GM23338 (cell line): ENCODE measurements at regions not wholly inside any gene's neighbourhood (a gene's known extent, or its start where the extent isn't known, plus 50 kb on each side); places are given as distances from the start of the nearest gene placed in this dataset.

Experiments
- ATAC-seq: fragments of 200-7000 bp; cut with Tn5 transposase; 3 replicates; pipeline ENCODE4 v1.9.1; 2020
- DNase-seq: peaks from one replicate; pipeline ENCODE4 v3.0.0-alpha.2; 2015; ENCODE audit warnings: low spot score
- H2AFZ ChIP-seq: fragments of 200-600 bp; sonication (generic); 2 replicates; pipeline ENCODE4 v1.8.0; 2016; ENCODE audit warnings: antibody characterized with exemption, mild to moderate bottlenecking, moderate library complexity
- H3F3A ChIP-seq: fragments of 200-600 bp; sonication (generic); replicated peaks from 2 replicates; pipeline ENCODE4 v1.8.0; 2017; ENCODE audit warnings: antibody characterized with exemption, mixed run types, low read depth
- H3K27ac ChIP-seq: fragments of 200-600 bp; sonication (generic); 2 replicates; pipeline ENCODE4 v1.6.1; 2016; ENCODE audit warnings: low read depth
- H3K27me3 ChIP-seq: fragments of 200-600 bp; sonication (generic); 2 replicates; pipeline ENCODE4 v1.8.0; 2016; ENCODE audit warnings: mild to moderate bottlenecking, mixed run types, moderate library complexity; ENCODE audit not compliant: insufficient read depth
- H3K36me3 ChIP-seq: fragments of 200-600 bp; sonication (generic); 2 replicates; pipeline ENCODE4 v1.8.0; 2016; ENCODE audit warnings: mild to moderate bottlenecking; ENCODE audit not compliant: insufficient read depth
- H3K4me1 ChIP-seq: fragments of 200-600 bp; sonication (generic); 2 replicates; pipeline ENCODE4 v1.8.0; 2016; ENCODE audit warnings: mild to moderate bottlenecking, moderate library complexity; ENCODE audit not compliant: insufficient read depth
- H3K4me2 ChIP-seq: fragments of 200-600 bp; sonication (generic); 2 replicates; pipeline ENCODE4 v1.7.1; 2017; ENCODE audit warnings: mixed run types
- H3K4me3 ChIP-seq: fragments of 200-600 bp; sonication (generic); 2 replicates; pipeline ENCODE4 v1.6.1; 2016; ENCODE audit warnings: mixed run types
- H3K79me2 ChIP-seq: fragments of 200-600 bp; sonication (generic); replicated peaks from 2 replicates; pipeline ENCODE4 v1.8.0; 2017; ENCODE audit warnings: mild to moderate bottlenecking; ENCODE audit not compliant: insufficient read depth
- H3K9me2 ChIP-seq: fragments of 200-600 bp; sonication (generic); 2 replicates; pipeline ENCODE4 v1.8.0; 2017; ENCODE audit not compliant: insufficient read depth
- H4K20me1 ChIP-seq: fragments of 200-600 bp; sonication (generic); replicated peaks from 2 replicates; pipeline ENCODE4 v1.8.0; 2017; ENCODE audit warnings: mild to moderate bottlenecking; ENCODE audit not compliant: insufficient read depth
- H3K27ac Mint-ChIP-seq: 2 replicates; pipeline ENCODE4 v1.8.0; 2020; ENCODE audit warnings: inconsistent platforms, mild to moderate bottlenecking, moderate library complexity, mixed read lengths
- H3K27me3 Mint-ChIP-seq: 3 replicates; pipeline ENCODE4 v1.8.0; 2022; ENCODE audit warnings: low read depth, mild to moderate bottlenecking, moderate library complexity, mixed read lengths, inconsistent platforms; ENCODE audit not compliant: insufficient read depth, poor library complexity
- H3K36me3 Mint-ChIP-seq: 3 replicates; pipeline ENCODE4 v1.8.0; 2021; ENCODE audit warnings: low read depth, mild to moderate bottlenecking, inconsistent platforms, moderate library complexity, mixed read lengths
- H3K4me1 Mint-ChIP-seq: 3 replicates; pipeline ENCODE4 v1.8.0; 2020; ENCODE audit warnings: mild to moderate bottlenecking, inconsistent platforms, mixed read lengths
- H3K4me3 Mint-ChIP-seq: 3 replicates; pipeline ENCODE4 v1.8.0; 2021; ENCODE audit warnings: moderate library complexity, mild to moderate bottlenecking, inconsistent platforms, mixed read lengths
- H3K9me3 Mint-ChIP-seq: 3 replicates; pipeline ENCODE4 v1.8.0; 2020; ENCODE audit warnings: moderate library complexity, mild to moderate bottlenecking, inconsistent platforms, mixed read lengths
- NANOG ChIP-seq: IDR thresholded peaks from 2 replicates; pipeline ENCODE4 v1.6.1; 2016; ENCODE audit warnings: antibody characterized with exemption, borderline replicate concordance
- REST ChIP-seq: IDR thresholded peaks from one replicate; pipeline ENCODE4 v1.6.1; 2018; ENCODE audit warnings: antibody characterized with exemption; ENCODE audit not compliant: unreplicated experiment
- ZNF114 ChIP-seq: fragments of 250-450 bp; sonication (Bioruptor Pico); IDR thresholded peaks from 2 replicates; pipeline ENCODE4 v1.5.0; 2020; ENCODE audit warnings: mild to moderate bottlenecking, moderate library complexity
- ZNF462 ChIP-seq: fragments of 250-450 bp; sonication (Bioruptor Pico); IDR thresholded peaks from 2 replicates; pipeline ENCODE4 v1.5.0; 2020; ENCODE audit warnings: mild to moderate bottlenecking, moderate library complexity

GRCh38 chr9:11577522-11577921 is 964.7 kb upstream of the PTPRD start:
- DNase-seq (no peak), ATAC-seq (no peak)
- no peaks in the 10 kb centered on the region for H3K36me3 Mint-ChIP-seq
- Histone ChIP-seq H3F3A (no peaks in the 10 kb centered on the region), H2AFZ (no peak overlapping the region), H3K4me3 (no peak overlapping the region), H3K4me2 (no peak overlapping the region), H3K4me1 (no peaks in the 10 kb centered on the region), H3K9me2 (no peaks in the 10 kb centered on the region), H3K27ac (no peak overlapping the region), H3K27me3 (no peaks in the 10 kb centered on the region), H3K36me3 (no peaks in the 10 kb centered on the region), H3K79me2 (no peaks in the 10 kb centered on the region), H4K20me1 (0 out of 2 replicates have a peak, but pooled peaks cover 2% of the 10 kb centered on the region)
- no peak overlapping the region for H3K4me3 Mint-ChIP-seq
- TF ChIP-seq ZNF462 (CRISPR knock-in tag) (no peak), REST (no peak), ZNF114 (CRISPR knock-in tag) (no peak), NANOG (no peak)
- H3K4me1 Mint-ChIP-seq, result no peaks in the 10 kb centered on the region
- H3K9me3 Mint-ChIP-seq, result no peaks in the 10 kb centered on the region
- H3K27me3 Mint-ChIP-seq, result no peaks in the 10 kb centered on the region
- no peak overlapping the region for H3K27ac Mint-ChIP-seq
